ENCODE measurements at regions not wholly inside any gene's neighbourhood (a gene's known extent, or its start where the extent isn't known, plus 50 kb on each side); places are given as distances from the start of the nearest gene placed in this dataset.

GRCh38 chr5:165448753-165449152 lies 1943.3 kb downstream of the MAT2B start:
- TF ChIP-seq, protein P1, sequence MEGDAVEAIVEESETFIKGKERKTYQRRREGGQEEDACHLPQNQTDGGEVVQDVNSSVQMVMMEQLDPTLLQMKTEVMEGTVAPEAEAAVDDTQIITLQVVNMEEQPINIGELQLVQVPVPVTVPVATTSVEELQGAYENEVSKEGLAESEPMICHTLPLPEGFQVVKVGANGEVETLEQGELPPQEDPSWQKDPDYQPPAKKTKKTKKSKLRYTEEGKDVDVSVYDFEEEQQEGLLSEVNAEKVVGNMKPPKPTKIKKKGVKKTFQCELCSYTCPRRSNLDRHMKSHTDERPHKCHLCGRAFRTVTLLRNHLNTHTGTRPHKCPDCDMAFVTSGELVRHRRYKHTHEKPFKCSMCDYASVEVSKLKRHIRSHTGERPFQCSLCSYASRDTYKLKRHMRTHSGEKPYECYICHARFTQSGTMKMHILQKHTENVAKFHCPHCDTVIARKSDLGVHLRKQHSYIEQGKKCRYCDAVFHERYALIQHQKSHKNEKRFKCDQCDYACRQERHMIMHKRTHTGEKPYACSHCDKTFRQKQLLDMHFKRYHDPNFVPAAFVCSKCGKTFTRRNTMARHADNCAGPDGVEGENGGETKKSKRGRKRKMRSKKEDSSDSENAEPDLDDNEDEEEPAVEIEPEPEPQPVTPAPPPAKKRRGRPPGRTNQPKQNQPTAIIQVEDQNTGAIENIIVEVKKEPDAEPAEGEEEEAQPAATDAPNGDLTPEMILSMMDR (IDR thresholded peaks at IDR 0.05) = no peak
- TF ChIP-seq POLR2A (IDR thresholded peaks at IDR 0.05) = no peak

All from thyroid gland (tissue), 4 donors.